ENCODE measurements at regions not wholly inside any gene's neighbourhood (a gene's known extent, or its start where the extent isn't known, plus 50 kb on each side); places are given as distances from the start of the nearest gene placed in this dataset.
"Not testable (repeated sequence)": the region's sequence is repeated elsewhere in the genome, so short reads cannot be mapped to it uniquely, and the experiment has no call there.

DNA sequence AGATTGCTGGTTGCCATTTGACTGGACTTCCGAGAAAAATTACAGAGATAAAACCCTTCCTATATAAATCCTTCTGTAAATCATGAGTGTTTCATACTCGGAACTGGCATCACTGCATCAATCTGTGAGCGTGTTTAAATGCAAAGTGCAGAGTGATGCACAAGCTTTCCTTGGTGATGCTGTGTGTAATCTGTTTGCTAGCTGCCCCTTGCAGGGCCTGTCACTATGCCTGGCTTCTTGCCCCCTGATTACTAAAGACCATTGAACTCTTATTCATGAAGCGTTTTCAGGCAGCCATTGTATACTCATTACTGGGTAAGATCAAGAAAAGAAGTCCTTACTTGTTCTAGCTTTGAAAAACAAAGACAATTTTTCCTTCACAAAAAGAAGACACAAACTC is 266.9 kb upstream of the FANCL start:
- DNase-seq, result no peak

GRCh38 chr2:58503918-58504317 is 262.8 kb upstream of the FANCL start:
- DNase-seq, result no peak

- DNase-seq, result no peak
These were observed 261.8 kb upstream of the FANCL start for GRCh38 chr2:58502931-58503330.

DNA sequence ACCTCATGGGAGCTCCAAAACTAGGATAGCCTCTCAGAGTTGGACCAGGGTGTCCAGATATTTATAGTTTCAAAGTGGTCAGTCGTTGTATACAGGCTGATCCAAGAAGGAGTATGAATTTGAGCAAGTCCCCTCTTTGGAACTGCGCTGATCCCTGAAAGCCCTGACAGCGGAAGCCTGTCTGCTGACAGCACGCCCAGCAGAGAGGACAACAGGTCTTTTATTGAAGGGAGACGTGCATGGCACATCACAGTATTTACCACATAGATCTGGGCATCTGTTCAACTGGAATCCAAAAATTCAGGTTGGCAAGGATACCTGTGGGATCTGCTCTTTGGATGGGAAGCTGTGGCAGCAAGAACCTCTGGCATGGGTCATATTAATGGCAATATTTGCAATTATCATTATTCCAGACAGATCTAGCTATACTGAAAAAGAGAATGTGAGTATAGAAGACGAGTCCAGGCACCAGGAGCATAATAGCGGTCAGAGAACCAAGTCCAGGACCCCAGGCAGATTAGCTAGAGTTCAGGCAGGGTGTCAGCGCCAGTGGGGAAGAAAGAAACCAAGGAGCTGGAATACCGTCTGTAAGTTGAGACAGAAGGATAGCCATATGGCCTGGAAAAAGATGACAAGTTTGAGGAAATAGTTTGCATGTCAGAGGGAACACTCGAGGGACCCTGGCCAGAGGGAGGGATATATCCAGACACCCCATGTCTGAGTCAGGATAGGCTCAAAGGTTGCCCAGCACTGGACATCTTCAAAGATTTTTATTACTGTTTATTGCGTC is 260.4 kb upstream of the FANCL start:
- DNase-seq, result no peak

DNA sequence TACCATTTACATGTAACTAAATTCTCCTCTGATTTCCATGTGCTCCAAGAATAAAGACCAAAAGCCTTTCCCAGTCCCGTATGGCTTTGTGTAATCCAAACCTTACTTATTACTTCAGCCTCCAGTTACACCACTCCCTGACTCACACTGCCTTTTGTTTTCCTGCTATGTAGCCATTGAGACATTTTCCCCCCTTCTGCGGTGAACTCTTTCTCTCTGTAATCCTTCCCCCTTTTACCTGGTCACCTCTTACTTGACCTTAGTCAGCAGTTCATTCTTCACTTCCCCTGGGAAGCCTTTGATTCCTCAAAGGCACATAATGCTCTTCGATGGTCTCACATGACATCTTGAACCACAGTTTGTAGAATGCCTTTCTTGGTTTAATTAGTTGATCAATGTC is 256.0 kb upstream of the FANCL start:
- no peak for DNase-seq

- no peak for DNase-seq
These were observed 254.7 kb upstream of the FANCL start for GRCh38 chr2:58495806-58496205.

DNA sequence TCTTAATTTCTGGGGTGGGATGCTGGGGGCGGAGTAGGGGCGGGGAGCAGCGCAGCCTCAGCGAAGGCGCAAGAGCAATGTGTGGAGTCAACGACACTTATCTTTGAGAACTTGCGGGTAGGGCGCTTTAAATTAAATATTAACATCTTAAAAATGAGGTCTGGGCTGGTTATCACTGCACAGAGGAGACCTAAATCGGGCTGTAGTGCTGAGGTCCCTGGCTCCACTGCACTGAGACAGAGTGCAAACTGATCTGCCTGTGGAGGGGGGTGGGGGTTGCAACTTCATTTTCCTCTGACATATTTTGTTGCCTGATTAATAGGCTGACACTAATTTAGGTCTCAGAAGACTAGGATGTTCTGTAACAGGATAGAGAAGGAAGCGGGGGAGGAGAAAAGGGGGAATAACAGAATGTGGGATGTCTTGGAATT is 253.0 kb upstream of the FANCL start:
- no peak for DNase-seq

DNA sequence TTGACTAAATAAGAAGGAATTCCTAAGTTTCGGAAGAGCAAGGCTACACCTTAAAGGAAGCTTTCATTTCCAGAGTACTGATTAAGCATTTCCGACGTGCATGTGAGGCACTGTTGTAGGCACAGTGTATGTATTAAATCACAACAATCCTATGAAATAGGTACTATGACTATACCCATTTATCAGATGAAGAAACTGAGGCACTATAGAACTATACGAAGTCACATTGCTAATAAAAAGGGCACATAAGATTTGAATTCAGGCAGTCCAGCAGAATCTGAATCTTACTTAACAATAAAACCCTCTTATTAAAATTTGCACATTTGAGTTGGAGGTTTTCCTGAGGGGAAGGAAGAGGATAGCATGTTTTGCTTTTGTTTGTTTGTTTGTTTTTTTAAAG is 243.5 kb upstream of the FANCL start:
- no peak for DNase-seq

DNA sequence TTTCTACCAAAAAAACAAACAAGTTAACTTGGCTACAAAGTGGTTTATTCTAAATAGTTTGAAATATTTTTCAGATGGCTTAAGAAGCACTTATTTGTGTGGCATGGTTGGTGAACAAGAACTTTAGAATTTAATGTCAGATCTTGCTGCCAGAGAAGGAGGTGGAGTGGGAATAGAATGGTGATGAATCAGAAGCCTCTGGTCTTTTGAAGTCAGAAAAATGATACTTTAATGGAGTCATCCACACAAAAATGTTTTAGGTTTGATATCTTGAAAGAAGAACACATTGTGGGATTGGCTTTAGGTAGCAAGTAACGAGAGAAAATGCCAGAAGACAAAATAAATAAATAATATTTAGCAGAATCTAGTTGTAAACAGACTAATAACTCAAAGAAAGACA is 243.1 kb upstream of the FANCL start:
- no peak for DNase-seq

DNA sequence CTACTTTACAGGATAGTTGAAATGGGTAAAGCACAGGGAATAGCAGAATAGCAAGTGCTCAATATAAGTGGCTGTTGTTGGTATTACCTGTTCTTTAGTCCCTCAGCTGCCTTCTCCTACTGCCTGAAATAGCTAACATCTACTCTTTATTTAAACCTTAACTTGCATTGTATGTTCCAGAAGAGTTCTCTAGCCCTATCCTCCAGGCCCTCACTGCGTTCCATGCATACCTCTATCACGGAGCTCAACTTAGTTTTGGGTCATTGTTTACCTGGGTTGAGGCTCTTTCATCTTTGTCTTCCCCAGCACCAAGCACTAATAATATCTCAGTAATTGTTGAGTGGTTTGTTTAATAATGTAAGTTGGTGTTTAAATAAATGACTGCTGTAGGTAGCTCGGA is 242.2 kb upstream of the FANCL start:
- no peak for DNase-seq

DNA sequence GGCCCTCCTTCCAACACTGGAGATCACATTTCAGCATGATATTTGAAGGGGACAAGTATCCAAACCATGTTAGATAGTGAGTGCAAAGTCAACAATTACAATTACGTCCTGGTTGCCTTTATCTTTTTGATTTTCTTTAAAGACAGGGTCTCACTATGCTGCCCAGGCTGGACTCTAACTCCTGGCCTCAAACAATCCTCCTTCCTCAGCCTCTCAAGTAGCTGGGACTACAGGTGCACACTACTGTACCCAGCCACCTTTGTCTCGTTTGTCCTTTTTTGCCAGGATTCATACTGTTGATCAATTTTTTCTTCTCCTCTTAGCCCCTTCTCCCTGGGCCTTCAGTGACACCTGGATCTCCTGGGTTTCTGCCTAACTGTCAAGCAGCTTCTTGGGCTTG is 240.5 kb upstream of the FANCL start:
- no peak for DNase-seq

GRCh38 chr2:58480141-58480540 is 239.0 kb upstream of the FANCL start:
- no peak for DNase-seq

- DNase-seq, result no peak
These were observed 238.5 kb upstream of the FANCL start for GRCh38 chr2:58479535-58480140.

- no peak for DNase-seq
These were observed 235.4 kb upstream of the FANCL start for GRCh38 chr2:58476556-58476955.

GRCh38 chr2:58475756-58476155 is 234.6 kb upstream of the FANCL start:
- no peak for DNase-seq

GRCh38 chr2:58473165-58473564 is 232.0 kb upstream of the FANCL start:
- DNase-seq, result no peak

DNA sequence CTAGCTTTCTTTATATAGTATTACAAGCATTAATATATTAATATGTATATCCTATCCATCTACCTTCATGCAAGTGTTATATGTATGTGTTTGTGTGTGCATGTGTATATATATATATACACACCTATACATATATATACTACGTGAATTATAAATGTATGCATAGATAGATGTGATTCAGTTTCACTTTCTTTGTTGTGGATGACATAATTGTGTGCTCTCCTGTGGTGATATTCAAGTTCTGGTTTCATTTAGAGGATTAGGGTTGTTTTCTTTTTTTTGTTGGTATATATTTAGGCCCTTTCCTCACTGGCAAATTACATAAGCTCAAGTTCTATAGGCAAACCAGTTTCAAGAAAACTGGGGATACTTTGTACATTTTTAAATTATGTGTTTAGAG is 225.7 kb upstream of the FANCL start:
- no peak for DNase-seq

DNA sequence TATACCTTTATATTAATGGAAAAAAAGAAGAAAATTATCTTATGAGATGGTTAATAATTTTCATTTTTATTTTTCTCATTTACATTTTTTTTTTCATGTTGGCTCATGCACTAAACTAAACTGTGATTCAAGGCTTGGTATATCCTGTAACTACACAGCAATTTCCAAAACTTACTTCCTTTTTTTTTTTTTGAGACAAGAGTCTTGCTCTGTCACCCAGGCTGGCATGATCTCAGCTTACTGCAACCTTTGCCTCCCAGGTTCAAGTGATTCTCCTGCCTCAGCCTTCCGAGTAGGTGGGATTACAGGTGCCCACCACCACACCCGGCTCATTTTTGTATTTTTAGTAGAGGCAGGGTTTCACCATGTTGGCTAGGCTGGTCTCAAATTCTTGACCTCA is 224.9 kb upstream of the FANCL start:
- DNase-seq, result not testable (repeated sequence)

- no peak for DNase-seq
These were observed 219.5 kb upstream of the FANCL start for GRCh38 chr2:58460670-58461069.

DNA sequence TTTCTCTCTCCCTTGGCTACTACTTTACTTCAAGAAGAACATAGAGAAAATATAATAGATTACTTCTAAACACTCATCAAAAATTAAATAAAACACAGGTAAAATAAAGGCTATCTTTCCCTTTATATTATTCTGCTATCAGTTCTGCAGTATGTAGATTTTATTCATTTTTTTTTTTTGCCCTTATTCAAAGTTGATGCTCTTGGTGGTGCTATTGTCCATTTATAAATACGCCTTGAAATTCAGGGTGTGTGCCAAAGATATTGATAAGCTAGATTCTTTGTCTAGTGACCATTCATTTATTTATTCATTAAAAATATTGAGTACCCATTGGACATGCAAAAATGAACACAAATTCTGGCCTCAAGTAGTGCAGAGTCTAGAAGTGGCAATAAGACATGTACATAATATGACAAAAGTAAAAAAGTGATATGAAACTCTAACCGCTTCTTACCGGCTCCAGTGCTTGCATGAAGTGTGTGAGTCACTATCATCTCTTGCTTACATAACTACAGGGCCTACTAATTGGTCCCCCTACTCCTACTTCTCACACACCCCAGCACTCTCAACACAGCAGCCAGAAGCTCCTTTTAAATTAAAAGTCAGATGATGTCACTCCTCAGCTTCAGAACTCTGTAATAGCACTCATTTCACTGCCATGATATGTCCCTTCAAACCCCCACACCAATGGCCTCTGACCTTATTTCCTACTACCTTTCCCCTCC is 208.3 kb upstream of the FANCL start:
- DNase-seq, result no peak

DNA sequence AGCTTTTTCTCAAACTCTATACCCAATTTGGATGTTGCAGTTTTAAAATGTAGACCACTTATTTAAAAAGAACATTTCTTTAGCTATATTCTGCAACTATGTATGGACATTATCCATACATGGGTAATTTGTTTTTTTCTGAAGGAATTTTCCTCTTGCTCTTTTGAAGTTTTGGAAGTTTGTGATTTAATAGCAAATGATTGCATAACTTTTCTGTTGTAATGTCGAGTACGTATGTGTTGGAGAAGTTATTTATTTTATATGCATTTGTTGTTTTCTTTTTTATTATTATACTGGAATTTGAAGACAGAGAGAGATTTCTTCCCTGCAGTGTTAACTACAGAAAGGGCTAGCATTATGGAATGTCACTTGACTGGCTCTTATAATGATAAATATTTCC is 207.7 kb upstream of the FANCL start:
- DNase-seq, result no peak

DNA sequence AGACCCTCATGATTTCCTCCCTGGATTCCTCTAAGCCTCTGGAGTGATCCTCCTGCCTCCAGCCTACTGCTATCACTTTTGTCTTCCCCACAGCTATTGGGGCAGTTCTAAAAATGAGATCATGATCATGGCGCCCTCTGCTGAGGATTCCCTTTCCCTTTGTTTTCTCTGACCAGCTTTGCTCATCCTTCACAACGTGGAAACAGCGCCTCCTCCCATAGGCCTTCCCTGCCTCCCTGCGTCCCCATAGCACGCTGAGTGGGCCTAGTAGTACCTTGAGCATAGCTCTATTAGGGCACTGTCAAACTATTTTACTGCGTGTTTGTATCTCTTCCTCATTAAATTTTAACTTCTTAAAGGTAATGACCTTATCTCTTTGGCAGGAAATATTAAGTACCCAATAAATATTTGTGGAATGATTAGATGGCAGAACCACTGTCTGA is 207.0 kb upstream of the FANCL start:
- DNase-seq, result peak in 1 of 5 experiments; percentile 36

DNA sequence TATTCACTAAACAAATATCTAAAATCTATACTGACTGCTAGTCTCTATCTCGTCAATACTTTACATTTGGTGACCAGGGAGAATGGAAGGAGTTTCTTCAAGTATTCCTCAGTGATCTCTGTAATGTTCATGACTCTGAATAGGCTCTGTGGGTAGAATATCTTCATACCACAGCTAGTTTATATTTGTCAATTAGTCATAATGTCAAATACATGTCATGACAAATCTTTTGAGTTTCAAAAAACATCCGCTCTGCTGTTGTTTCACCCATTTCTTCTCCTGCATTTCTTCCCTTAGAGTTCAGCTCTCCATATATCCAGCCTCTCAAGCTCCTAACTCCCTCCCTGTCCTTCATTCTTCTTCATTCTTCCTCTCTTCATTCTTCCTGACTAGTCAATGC is 206.5 kb upstream of the FANCL start:
- no peak for DNase-seq

GRCh38 chr2:58441643-58442042 is 200.5 kb upstream of the FANCL start:
- no peak for DNase-seq

Measured in T-helper 2 cell (primary cell).